ENCODE measurements at regions not wholly inside any gene's neighbourhood (a gene's known extent, or its start where the extent isn't known, plus 50 kb on each side); places are given as distances from the start of the nearest gene placed in this dataset.

DNA sequence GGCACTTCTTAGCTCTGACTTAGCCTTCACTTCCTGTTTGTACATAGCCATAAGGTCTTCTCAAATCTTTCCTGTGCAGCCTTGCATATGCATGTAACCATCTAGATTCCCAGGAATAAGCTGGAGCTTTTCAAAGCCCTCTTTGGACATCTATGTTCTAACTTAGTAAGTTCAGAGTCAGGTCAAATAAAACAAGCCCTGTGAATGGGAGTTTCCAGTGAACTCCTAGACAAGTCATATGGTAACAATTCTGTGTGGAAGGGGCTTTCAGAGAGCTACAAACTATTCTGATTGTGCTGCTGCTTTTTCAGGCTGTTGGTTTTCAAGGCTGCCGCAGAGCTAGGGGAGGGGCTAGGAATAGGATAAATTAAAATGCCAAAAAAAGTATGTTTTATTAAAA lies 208.4 kb upstream of the AKR1E2 start:
- Histone ChIP-seq H3K4me3 (no peak overlapping the region), H3K27me3 (no peaks in the 10 kb centered on the region), H3K9me3 (peaks cover 4% of the 10 kb centered on the region in 2 donors), H3K27ac (no peak overlapping the region), H3K4me1 (no peaks in the 10 kb centered on the region), H3K36me3 (no peaks in the 10 kb centered on the region)
- TF ChIP-seq POLR2A (IDR thresholded peaks at IDR 0.05) (no peak), POLR2AphosphoS5 (IDR thresholded peaks at IDR 0.05) (no peak), EP300 (IDR thresholded peaks at IDR 0.05; ENCODE audit: low read depth) (no peak)
- TF ChIP-seq, protein P1, sequence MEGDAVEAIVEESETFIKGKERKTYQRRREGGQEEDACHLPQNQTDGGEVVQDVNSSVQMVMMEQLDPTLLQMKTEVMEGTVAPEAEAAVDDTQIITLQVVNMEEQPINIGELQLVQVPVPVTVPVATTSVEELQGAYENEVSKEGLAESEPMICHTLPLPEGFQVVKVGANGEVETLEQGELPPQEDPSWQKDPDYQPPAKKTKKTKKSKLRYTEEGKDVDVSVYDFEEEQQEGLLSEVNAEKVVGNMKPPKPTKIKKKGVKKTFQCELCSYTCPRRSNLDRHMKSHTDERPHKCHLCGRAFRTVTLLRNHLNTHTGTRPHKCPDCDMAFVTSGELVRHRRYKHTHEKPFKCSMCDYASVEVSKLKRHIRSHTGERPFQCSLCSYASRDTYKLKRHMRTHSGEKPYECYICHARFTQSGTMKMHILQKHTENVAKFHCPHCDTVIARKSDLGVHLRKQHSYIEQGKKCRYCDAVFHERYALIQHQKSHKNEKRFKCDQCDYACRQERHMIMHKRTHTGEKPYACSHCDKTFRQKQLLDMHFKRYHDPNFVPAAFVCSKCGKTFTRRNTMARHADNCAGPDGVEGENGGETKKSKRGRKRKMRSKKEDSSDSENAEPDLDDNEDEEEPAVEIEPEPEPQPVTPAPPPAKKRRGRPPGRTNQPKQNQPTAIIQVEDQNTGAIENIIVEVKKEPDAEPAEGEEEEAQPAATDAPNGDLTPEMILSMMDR (IDR thresholded peaks at IDR 0.05), result no peak
- WGBS, 2 donors (ENCODE audit: low coverage in 1 of 2), result 78 to 86% methylated on average over 1 of the region's 1 CpG
- intact Hi-C loops (cut with DNase I; ENCODE audit: low total_unique reads) (no loop called here), in situ Hi-C loops (cut with MboI; ENCODE audit: low pct_ligation_motif_present in 1 of 4, low pct_unique_long_range_greater_than_20kb in 1 of 4, low sequenced_read_pairs in 3 of 4) (no loop called here)
- DNase-seq, result no peak

DNA sequence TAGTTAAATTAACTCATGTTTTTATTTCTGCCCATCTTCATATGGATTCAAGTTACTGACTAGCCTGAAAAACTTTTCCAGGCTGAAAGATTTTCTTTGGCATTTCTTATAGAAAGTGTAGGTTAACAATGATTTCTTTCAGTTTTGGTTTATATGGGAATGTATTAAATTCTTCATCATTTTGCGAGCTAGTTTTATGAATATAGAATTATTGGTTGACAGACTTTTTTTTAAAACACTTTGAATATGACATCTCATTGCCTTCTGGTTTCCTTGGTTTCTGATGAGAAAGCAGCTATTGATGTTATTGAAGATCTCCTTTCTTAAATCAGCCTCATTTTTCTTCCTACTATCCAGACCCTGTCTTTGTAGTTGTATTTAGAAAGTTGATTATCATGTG lies 211.0 kb upstream of the AKR1E2 start:
- 98 to 100% methylated on average over 1 of the region's 1 CpG for WGBS, 2 donors (ENCODE audit: low coverage in 1 of 2)
- in situ Hi-C loops (cut with MboI; ENCODE audit: low pct_ligation_motif_present in 1 of 4, low pct_unique_long_range_greater_than_20kb in 1 of 4, low sequenced_read_pairs in 3 of 4) (no loop called here), intact Hi-C loops (cut with DNase I; ENCODE audit: low total_unique reads) (no loop called here)
- no peaks in the 10 kb centered on the region for H3K4me1 ChIP-seq
- H3K4me3 ChIP-seq, result no peak overlapping the region
- no peak for DNase-seq
- H3K27ac ChIP-seq, result no peak overlapping the region
- peaks cover 4% of the 10 kb centered on the region in 2 donors for H3K9me3 ChIP-seq
- H3K36me3 ChIP-seq, result no peaks in the 10 kb centered on the region
- H3K27me3 ChIP-seq, result no peaks in the 10 kb centered on the region
- TF ChIP-seq EP300 (IDR thresholded peaks at IDR 0.05; ENCODE audit: low read depth) (no peak), POLR2AphosphoS5 (IDR thresholded peaks at IDR 0.05) (no peak), POLR2A (IDR thresholded peaks at IDR 0.05) (no peak)
- TF ChIP-seq, protein P1 (IDR thresholded peaks at IDR 0.05), result no peak

DNA sequence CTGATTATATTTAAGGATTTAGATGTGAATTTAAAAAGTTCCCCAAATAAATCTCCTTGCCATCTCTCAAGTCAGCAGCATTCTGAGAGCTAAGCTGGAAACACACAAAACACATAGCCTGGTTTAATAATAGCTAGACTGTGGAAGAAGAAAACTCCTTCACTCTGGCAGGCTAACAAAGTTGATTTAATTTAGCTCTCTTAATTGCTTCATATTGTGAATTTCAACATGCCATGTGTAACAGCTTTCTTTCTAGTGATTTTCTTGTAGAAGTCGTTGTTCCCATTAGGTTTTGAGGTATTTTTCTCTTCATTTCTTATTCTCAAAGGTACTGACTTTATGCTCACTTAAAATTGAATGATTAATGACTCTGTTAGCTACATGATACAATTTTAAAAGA lies 216.8 kb upstream of the AKR1E2 start:
- 70 to 92% methylated on average over 1 of the region's 1 CpG for WGBS, 2 donors (ENCODE audit: low coverage in 1 of 2)
- in situ Hi-C loops (cut with MboI; ENCODE audit: low pct_ligation_motif_present in 1 of 4, low pct_unique_long_range_greater_than_20kb in 1 of 4, low sequenced_read_pairs in 3 of 4), result no loop called here
- no peak overlapping the region for H3K27ac ChIP-seq
- no peaks in the 10 kb centered on the region for H3K36me3 ChIP-seq
- H3K4me1 ChIP-seq, result no peaks in the 10 kb centered on the region
- no peaks in the 10 kb centered on the region for H3K27me3 ChIP-seq
- DNase-seq, result no peak
- H3K9me3 ChIP-seq, result no peaks in the 10 kb centered on the region
- TF ChIP-seq, protein P1 (IDR thresholded peaks at IDR 0.05), result no peak
- no peak for TF ChIP-seq POLR2AphosphoS5 (IDR thresholded peaks at IDR 0.05)
- TF ChIP-seq EP300 (IDR thresholded peaks at IDR 0.05; ENCODE audit: low read depth), result no peak
- TF ChIP-seq POLR2A (IDR thresholded peaks at IDR 0.05), result no peak
- intact Hi-C loops (cut with DNase I; ENCODE audit: low total_unique reads), result no loop called here
- H3K4me3 ChIP-seq, result no peak overlapping the region

DNA sequence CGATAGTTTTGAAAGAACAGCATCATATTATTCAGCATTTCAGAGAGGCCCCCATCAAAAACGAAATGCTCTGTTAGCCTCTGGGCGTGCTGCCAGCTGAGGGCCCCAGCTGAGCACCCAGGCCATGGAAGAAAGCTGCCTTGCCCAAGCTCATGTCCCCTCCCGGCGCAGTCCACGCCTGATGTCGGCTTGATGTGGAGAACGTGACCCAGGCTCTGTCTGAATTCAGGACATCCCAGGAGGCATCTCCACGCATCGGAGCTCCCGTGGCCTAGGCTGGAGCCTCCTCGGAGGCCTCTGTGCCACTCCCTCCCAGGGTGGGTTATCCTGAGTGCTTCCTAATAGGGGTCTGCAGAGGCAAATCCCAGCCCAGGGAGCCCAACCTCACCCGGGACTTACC lies 218.3 kb upstream of the AKR1E2 start:
- Histone ChIP-seq H3K4me1 (no peaks in the 10 kb centered on the region), H3K27ac (no peak overlapping the region), H3K27me3 (no peaks in the 10 kb centered on the region), H3K9me3 (no peaks in the 10 kb centered on the region), H3K36me3 (no peaks in the 10 kb centered on the region), H3K4me3 (no peak overlapping the region)
- no peak for DNase-seq
- in situ Hi-C loops (cut with MboI; ENCODE audit: low pct_ligation_motif_present in 1 of 4, low pct_unique_long_range_greater_than_20kb in 1 of 4, low sequenced_read_pairs in 3 of 4) (no loop called here), intact Hi-C loops (cut with DNase I; ENCODE audit: low total_unique reads) (no loop called here)
- TF ChIP-seq, protein P1 (IDR thresholded peaks at IDR 0.05), result no peak
- TF ChIP-seq POLR2A (IDR thresholded peaks at IDR 0.05) (no peak), EP300 (IDR thresholded peaks at IDR 0.05; ENCODE audit: low read depth) (no peak), POLR2AphosphoS5 (IDR thresholded peaks at IDR 0.05) (no peak)
- 94 to 100% methylated on average over 1 to 13 of the region's 13 CpGs for WGBS, 2 donors (ENCODE audit: low coverage in 1 of 2)
